Islet precursor cell (in vitro differentiated cells): ENCODE measurements at regions not wholly inside any gene's neighbourhood (a gene's known extent, or its start where the extent isn't known, plus 50 kb on each side); places are given as distances from the start of the nearest gene placed in this dataset.

ENCODE experiments used
- DNase-seq: peaks from one replicate; pipeline ENCODE4 v3.0.0-alpha.2; 2018

- no peak for DNase-seq
These were observed 53.0 kb upstream of the RAB18 start for GRCh38 chr10:27451054-27451453.

- DNase-seq = no peak
These were observed 53.9 kb upstream of the RAB18 start for GRCh38 chr10:27450225-27450624.

- DNase-seq = no peak
These were observed 54.5 kb upstream of the RAB18 start for GRCh38 chr10:27449571-27449970.

- peak; percentile 78 for DNase-seq
These were observed 55.2 kb upstream of the RAB18 start for GRCh38 chr10:27448921-27449320.

- DNase-seq = no peak
These were observed 56.6 kb upstream of the RAB18 start for GRCh38 chr10:27447540-27447939.

GRCh38 chr10:27446091-27446918, 57.8 kb upstream of the RAB18 start:
- DNase-seq = no peak

GRCh38 chr10:27445070-27445469, 59.0 kb upstream of the RAB18 start:
- no peak for DNase-seq

- no peak for DNase-seq
These were observed 63.6 kb upstream of the RAB18 start for GRCh38 chr10:27440478-27440877.

- no peak for DNase-seq
These were observed 64.1 kb upstream of the RAB18 start for GRCh38 chr10:27440021-27440420.

GRCh38 chr10:27439101-27439500, 65.0 kb upstream of the RAB18 start:
- no peak for DNase-seq

- no peak for DNase-seq
These were observed 66.3 kb upstream of the RAB18 start for GRCh38 chr10:27437775-27438174.

- DNase-seq = no peak
These were observed 67.4 kb upstream of the RAB18 start for GRCh38 chr10:27436710-27437109.

GRCh38 chr10:27433976-27434375, 70.1 kb upstream of the RAB18 start:
- DNase-seq = no peak

GRCh38 chr10:27426948-27427467, 77.1 kb upstream of the RAB18 start:
- no peak for DNase-seq

GRCh38 chr10:27413831-27414348, 90.2 kb upstream of the RAB18 start:
- no peak for DNase-seq

GRCh38 chr10:27413387-27413786, 90.7 kb upstream of the RAB18 start:
- DNase-seq = no peak

- DNase-seq = no peak
These were observed 94.0 kb upstream of the RAB18 start for GRCh38 chr10:27410153-27410552.

- DNase-seq = no peak
These were observed 96.8 kb upstream of the RAB18 start for GRCh38 chr10:27407271-27407670.

GRCh38 chr10:27399871-27400270, 104.2 kb upstream of the RAB18 start:
- no peak for DNase-seq

GRCh38 chr10:27393961-27394360, 110.1 kb upstream of the RAB18 start:
- DNase-seq = no peak

- no peak for DNase-seq
These were observed 111.5 kb upstream of the RAB18 start for GRCh38 chr10:27392606-27393005.

- DNase-seq = no peak
These were observed 112.2 kb upstream of the RAB18 start for GRCh38 chr10:27391916-27392315.

- no peak for DNase-seq
These were observed 112.8 kb upstream of the RAB18 start for GRCh38 chr10:27391325-27391724.

GRCh38 chr10:27390681-27391080, 113.4 kb upstream of the RAB18 start:
- DNase-seq = no peak
